ENCODE measurements at regions not wholly inside any gene's neighbourhood (a gene's known extent, or its start where the extent isn't known, plus 50 kb on each side); places are given as distances from the start of the nearest gene placed in this dataset.
A peak's percentile ranks its signal among the peaks of the same experiment; 100 is the strongest.
"Not testable (repeated sequence)": the region's sequence is repeated elsewhere in the genome, so short reads cannot be mapped to it uniquely, and the experiment has no call there.

- TF ChIP-seq CTCF (IDR thresholded peaks at IDR 0.05) = peak in 3 of 7 experiments; percentile 25 to 66 (median 50)
- TF ChIP-seq POLR2A, EP300, POLR2AphosphoS5 (IDR thresholded peaks at IDR 0.05): not testable (repeated sequence)
Measured at GRCh38 chr3:198167339-198168039, 207.5 kb downstream of the LMLN start.

Measured in stomach (tissue), 4 donors.